ENCODE measurements at regions not wholly inside any gene's neighbourhood (a gene's known extent, or its start where the extent isn't known, plus 50 kb on each side); places are given as distances from the start of the nearest gene placed in this dataset.
"Not testable (repeated sequence)": the region's sequence is repeated elsewhere in the genome, so short reads cannot be mapped to it uniquely, and the experiment has no call there.

DNA sequence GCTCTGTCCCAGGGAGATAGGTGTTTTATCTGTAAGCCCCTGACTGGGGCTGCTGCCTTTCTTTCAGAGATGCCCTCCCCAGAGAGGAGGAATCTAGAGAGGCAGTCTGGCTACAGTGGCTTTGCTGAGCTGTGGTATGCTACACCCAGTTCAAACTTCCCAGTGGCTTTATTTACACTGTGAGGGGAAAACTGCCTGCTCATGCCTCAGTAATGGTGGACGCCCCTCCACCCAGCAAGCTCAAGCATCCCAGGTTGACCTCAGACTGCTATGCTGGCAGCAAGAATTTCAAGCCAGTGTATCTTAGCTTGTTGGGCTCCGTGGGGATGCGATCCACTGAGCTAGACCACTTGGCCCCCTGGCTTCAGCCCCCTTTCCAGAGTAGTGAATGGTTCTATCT lies 72.6 kb upstream of the STK38L start:
- TF ChIP-seq, protein P1, sequence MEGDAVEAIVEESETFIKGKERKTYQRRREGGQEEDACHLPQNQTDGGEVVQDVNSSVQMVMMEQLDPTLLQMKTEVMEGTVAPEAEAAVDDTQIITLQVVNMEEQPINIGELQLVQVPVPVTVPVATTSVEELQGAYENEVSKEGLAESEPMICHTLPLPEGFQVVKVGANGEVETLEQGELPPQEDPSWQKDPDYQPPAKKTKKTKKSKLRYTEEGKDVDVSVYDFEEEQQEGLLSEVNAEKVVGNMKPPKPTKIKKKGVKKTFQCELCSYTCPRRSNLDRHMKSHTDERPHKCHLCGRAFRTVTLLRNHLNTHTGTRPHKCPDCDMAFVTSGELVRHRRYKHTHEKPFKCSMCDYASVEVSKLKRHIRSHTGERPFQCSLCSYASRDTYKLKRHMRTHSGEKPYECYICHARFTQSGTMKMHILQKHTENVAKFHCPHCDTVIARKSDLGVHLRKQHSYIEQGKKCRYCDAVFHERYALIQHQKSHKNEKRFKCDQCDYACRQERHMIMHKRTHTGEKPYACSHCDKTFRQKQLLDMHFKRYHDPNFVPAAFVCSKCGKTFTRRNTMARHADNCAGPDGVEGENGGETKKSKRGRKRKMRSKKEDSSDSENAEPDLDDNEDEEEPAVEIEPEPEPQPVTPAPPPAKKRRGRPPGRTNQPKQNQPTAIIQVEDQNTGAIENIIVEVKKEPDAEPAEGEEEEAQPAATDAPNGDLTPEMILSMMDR (IDR thresholded peaks at IDR 0.05) = not testable (repeated sequence)
- TF ChIP-seq POLR2A (IDR thresholded peaks at IDR 0.05) = not testable (repeated sequence)

Data from lower leg skin (tissue), 3 donors.